ENCODE measurements at regions not wholly inside any gene's neighbourhood (a gene's known extent, or its start where the extent isn't known, plus 50 kb on each side); places are given as distances from the start of the nearest gene placed in this dataset.

DNA sequence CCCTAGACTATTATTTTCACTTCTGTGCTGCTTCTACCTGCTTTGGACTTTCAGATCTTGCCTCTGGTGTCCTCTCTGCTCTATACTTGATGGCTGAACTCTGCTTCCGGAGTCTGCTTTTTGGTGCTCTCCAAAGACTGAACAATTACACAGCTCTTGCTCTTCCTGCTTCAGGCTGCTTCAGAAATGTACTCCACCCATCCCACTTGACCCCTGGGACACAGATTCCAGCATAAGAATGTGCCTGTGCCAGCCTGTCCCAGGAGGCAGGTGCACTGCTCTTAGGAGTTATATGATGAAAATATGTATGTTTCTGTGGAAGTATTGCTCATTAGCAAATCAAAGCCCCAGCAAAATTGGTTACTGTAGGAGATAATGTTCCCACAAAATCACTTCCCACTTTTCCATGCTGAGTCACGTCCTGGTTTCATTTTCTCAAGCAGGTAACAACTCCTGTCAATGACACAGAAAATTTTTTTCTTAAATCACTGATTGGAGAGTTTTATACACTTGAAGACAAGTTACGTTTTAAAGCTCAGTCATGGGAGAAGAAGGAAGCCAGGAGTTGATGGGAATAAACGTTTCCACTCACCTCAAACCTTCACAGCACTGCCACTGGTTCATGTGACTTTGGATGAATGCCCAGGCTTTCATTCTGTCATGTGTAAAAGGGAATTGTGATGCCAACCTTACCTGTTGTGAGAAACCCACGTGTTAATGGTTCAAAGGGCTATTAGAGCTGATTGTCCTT is 239.4 kb upstream of the ZPLD1 start:
- DNase-seq (ENCODE audit: low read depth) (peak; percentile 99), FAIRE-seq (no peak)
- TF ChIP-seq, protein P1, sequence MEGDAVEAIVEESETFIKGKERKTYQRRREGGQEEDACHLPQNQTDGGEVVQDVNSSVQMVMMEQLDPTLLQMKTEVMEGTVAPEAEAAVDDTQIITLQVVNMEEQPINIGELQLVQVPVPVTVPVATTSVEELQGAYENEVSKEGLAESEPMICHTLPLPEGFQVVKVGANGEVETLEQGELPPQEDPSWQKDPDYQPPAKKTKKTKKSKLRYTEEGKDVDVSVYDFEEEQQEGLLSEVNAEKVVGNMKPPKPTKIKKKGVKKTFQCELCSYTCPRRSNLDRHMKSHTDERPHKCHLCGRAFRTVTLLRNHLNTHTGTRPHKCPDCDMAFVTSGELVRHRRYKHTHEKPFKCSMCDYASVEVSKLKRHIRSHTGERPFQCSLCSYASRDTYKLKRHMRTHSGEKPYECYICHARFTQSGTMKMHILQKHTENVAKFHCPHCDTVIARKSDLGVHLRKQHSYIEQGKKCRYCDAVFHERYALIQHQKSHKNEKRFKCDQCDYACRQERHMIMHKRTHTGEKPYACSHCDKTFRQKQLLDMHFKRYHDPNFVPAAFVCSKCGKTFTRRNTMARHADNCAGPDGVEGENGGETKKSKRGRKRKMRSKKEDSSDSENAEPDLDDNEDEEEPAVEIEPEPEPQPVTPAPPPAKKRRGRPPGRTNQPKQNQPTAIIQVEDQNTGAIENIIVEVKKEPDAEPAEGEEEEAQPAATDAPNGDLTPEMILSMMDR (IDR thresholded peaks at IDR 0.05; ENCODE audit: insufficient read depth, low read length, severe bottlenecking) = no peak
- no peaks in the 10 kb centered on the region for H3K36me3 ChIP-seq (ENCODE audit: control insufficient read depth, insufficient read depth, low read length)
- no peaks in the 10 kb centered on the region for H3K27me3 ChIP-seq (ENCODE audit: control insufficient read depth, insufficient read depth, low read length)
- H3K4me3 ChIP-seq (ENCODE audit: low read depth, low read length) = no peak overlapping the region

DNA sequence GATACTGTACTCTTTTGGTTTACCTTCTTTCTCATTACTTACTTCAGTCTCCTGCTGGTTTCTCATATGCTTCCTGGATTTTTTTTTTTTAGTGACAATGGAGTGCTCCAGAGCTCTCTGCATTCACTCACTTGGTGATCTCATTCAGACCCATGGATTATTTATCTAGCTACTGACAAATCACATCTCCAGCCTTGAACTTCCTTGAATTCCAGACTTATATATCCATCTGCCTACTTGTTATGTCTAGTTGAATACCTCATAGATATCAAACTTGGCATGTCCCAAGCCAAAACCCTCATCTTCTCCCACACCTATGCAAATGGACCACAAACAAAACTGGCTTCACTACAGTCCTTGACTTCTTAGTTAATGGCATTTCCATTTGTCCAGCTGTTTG is 234.7 kb upstream of the ZPLD1 start:
- TF ChIP-seq, protein P1 (IDR thresholded peaks at IDR 0.05; ENCODE audit: insufficient read depth, low read length, severe bottlenecking) = no peak
- no peaks in the 10 kb centered on the region for H3K27me3 ChIP-seq (ENCODE audit: control insufficient read depth, insufficient read depth, low read length)
- H3K4me3 ChIP-seq (ENCODE audit: low read depth, low read length) = no peak overlapping the region
- no peaks in the 10 kb centered on the region for H3K36me3 ChIP-seq (ENCODE audit: control insufficient read depth, insufficient read depth, low read length)
- DNase-seq (ENCODE audit: low read depth) (peak; percentile 95), FAIRE-seq (no peak)

DNA sequence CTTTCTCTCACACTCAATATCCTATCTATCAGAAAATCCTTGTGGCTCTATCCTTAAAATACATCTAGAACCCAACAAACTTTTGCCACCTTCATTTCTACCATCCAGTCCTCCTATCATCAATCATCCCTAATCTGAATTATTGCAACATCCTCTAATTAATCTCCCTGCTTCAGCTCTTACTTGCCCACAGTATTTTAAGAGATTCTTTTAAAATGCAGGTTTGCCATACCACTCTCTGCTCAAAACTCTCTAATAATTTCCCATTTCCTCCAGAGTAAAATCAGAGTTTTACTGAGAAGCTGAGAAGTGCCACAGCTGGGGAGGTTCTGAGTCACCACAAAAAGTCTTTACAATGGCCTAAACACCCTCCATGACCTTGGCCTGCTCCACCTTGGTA is 234.3 kb upstream of the ZPLD1 start:
- H3K4me3 ChIP-seq (ENCODE audit: low read depth, low read length) = no peak overlapping the region
- DNase-seq (ENCODE audit: low read depth) (no peak), FAIRE-seq (no peak)
- no peaks in the 10 kb centered on the region for H3K36me3 ChIP-seq (ENCODE audit: control insufficient read depth, insufficient read depth, low read length)
- TF ChIP-seq, protein P1 (IDR thresholded peaks at IDR 0.05; ENCODE audit: insufficient read depth, low read length, severe bottlenecking) = no peak
- no peaks in the 10 kb centered on the region for H3K27me3 ChIP-seq (ENCODE audit: control insufficient read depth, insufficient read depth, low read length)

DNA sequence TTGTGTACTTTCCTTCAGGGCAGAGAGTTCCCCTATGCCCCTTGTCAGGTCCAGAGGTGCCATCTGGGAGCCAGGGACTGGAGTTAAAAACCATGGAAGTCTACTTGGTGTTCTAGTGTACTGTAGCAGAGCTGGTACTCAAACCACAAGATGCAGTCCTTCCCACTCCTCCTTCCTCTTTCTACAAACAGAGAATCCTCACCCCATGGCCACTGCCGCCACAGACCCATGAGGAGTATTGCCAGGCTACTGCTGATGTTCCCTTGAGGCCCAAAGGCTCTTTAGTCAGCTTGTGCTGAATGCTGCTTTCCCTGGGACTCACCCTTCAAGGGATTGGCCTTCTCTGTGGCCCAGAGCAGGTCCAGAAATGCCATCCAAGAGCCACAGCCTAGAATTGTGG is 229.2 kb upstream of the ZPLD1 start:
- no peak for DNase-seq (ENCODE audit: low read depth)
- Histone ChIP-seq H3K27me3 (ENCODE audit: control insufficient read depth, insufficient read depth, low read length) (no peaks in the 10 kb centered on the region), H3K4me3 (ENCODE audit: low read depth, low read length) (no peak overlapping the region), H3K36me3 (ENCODE audit: control insufficient read depth, insufficient read depth, low read length) (no peaks in the 10 kb centered on the region)
- TF ChIP-seq, protein P1 (IDR thresholded peaks at IDR 0.05; ENCODE audit: insufficient read depth, low read length, severe bottlenecking) = no peak
- FAIRE-seq = no peak

DNA sequence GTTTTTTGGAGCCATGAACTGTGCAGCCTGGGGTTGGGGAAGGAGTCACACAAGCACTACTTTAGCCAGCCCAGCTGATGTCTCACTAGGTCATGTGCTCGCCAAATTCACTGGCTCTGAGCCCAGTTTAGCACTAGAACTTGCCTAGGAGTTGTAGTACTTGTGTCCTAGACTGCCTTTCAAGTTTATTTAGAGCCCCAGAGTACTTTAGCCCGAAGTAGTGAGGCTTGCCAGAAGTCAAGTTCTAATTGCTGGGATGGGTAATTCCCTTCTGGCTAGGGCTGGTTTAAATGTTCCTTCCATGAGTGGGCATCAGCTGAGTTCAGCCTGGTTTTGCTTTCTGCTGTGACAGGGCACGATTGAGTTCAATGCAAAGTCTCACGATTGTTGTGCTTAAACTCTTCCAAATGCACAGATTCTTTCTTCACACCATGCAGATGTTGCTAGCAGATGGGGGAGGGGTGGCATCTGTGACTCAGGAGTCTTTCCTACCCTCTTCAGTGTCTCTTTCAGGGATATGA is 228.2 kb upstream of the ZPLD1 start:
- Histone ChIP-seq H3K4me3 (ENCODE audit: low read depth, low read length) (no peak overlapping the region), H3K27me3 (ENCODE audit: control insufficient read depth, insufficient read depth, low read length) (no peaks in the 10 kb centered on the region), H3K36me3 (ENCODE audit: control insufficient read depth, insufficient read depth, low read length) (no peaks in the 10 kb centered on the region)
- DNase-seq (ENCODE audit: low read depth) = peak; percentile 85
- FAIRE-seq = no peak
- TF ChIP-seq, protein P1 (IDR thresholded peaks at IDR 0.05; ENCODE audit: insufficient read depth, low read length, severe bottlenecking) = no peak
